Vagina (tissue), 2 donors: ENCODE measurements at regions not wholly inside any gene's neighbourhood (a gene's known extent, or its start where the extent isn't known, plus 50 kb on each side); places are given as distances from the start of the nearest gene placed in this dataset.

Experiments
- CTCF ChIP-seq, 3 experiments: fragments of 450-650 bp in 2 of 3; fragments of 200-600 bp in 1 of 3; sonication (generic) in 1 of 3; IDR thresholded peaks; one replicate each; pipeline ENCODE4 v1.5.1; 2017 to 2019; ENCODE audit warnings: antibody characterized with exemption in 3 of 3, mild to moderate bottlenecking in 2 of 3, moderate library complexity in 2 of 3
- POLR2AphosphoS5 ChIP-seq, 2 donors: sonication (generic); formaldehyde crosslinking; IDR thresholded peaks; one replicate each; pipeline ENCODE4 v1.9.0; 2017; ENCODE audit warnings: antibody characterized with exemption in 2 of 2, mild to moderate bottlenecking in 2 of 2, low read depth in 1 of 2; ENCODE audit not compliant: insufficient read depth in 1 of 2

- no peak for TF ChIP-seq POLR2AphosphoS5 (IDR thresholded peaks at IDR 0.05; ENCODE audit: insufficient read depth in 1 of 2, low read depth in 1 of 2)
- no peak for TF ChIP-seq CTCF (IDR thresholded peaks at IDR 0.05)
Measured at GRCh38 chr18:37935086-37935485, 369.5 kb upstream of the CELF4 start.
